GM21717 (cell line): ENCODE measurements at regions not wholly inside any gene's neighbourhood (a gene's known extent, or its start where the extent isn't known, plus 50 kb on each side); places are given as distances from the start of the nearest gene placed in this dataset.

Experiments
- ATAC-seq: cut with Tn5 transposase; IDR thresholded peaks from one replicate; pipeline ENCODE4 v1.9.1; 2021; ENCODE audit warnings: mild to moderate bottlenecking, moderate library complexity; ENCODE audit not compliant: unreplicated experiment

- no peak for ATAC-seq
Observed at GRCh38 chr14:87343652-87344051, 649.3 kb downstream of the GALC start.

GRCh38 chr14:87334997-87335685 lies 657.8 kb downstream of the GALC start:
- ATAC-seq, result no peak

DNA sequence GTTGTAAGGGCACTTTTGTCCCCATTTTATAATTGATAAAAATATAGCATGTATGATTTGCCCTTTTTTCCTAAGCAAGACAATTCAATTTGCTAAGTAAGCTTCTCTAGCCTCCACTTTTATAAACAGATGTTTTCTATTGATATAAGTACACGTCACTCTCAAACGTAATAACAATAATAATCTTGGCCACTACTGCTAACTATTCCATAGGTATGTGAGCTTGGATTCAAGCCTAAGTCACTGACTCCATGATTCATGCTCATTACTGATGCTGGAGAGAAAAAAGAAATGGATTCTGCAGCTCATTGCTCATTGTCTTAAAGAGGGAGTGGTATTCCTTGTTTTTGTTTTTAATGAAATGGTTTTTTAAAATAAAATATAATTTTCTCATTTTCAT lies 661.0 kb downstream of the GALC start:
- no peak for ATAC-seq

GRCh38 chr14:87325741-87326140 lies 667.2 kb downstream of the GALC start:
- no peak for ATAC-seq

DNA sequence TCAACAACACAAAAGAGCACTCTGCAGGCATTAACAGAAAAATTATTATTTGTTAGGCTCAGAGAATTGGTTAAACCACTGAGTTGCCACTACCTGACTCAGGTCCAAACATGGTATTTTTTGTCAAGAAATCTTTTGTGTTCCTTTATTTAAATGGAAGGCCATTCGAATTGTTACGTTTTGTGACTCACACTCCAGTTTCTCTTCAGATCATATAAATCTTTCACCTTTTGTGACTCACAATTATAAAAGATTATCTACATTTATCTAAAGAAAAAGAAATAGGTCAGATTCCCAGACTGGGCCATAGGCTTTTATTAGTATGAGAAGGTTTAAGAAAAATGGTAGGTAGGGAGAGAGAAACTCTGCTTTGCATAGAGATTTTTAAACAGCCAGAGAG lies 669.8 kb downstream of the GALC start:
- ATAC-seq, result no peak

GRCh38 chr14:87321548-87321947 lies 671.4 kb downstream of the GALC start:
- no peak for ATAC-seq

- ATAC-seq, result no peak
Observed at GRCh38 chr14:87312894-87313205, 680.1 kb downstream of the GALC start.

DNA sequence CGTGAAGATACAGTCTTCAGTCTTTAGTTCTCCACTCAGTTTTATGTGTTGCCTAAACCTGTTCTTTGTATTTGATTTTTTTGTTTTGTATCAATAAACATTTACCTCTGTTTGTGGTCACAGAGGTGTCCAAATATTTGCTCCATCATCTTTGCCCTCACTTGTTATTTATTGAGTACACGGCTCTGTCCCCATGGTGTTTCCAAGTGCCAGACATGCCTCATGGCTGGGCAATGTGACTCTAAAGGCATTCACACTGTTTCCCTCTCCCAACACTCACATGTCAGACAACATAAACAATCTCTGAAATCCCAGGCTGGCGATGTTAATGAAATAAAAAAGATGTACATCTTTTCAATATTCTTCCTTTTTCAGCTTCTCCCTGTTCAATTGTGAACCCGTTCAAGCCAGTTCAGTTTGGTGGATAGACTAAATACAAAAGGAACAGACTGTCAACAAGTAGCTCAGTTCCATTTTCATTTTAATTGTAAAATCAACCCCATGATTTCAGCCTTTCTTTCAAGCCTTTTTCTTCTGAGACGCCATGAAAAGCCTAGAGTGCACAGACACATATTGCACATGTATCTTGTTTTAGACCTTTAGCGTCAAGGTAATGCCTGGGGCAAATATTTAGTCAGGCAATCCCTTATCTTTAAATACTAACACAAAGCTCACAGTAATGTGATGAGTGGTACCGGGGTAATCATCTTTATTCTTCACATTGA lies 680.7 kb downstream of the GALC start:
- ATAC-seq, result no peak

GRCh38 chr14:87309557-87309956 lies 683.4 kb downstream of the GALC start:
- no peak for ATAC-seq

- ATAC-seq, result no peak
Observed at GRCh38 chr14:87306409-87307168, 686.4 kb downstream of the GALC start.

- ATAC-seq, result no peak
Observed at GRCh38 chr14:87305345-87305744, 687.6 kb downstream of the GALC start.

DNA sequence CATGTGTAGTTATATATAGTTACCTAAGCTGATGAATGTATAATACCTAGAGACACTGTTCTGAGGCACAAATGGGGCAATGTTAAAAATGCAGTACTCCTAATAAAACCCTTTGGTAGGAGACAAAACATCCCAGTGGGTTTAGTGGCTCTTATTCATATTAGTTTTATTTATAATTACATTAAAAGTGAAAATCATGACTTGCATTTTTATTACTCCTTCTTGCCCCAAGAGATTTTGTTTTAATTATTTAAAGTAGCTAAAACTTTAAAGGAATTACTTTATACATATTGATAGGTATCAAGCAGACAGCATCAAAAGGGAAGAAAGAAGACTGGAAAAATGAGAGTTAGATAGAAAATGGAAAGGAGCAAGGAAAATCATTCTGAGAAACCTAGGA lies 688.6 kb downstream of the GALC start:
- ATAC-seq, result no peak

- no peak for ATAC-seq
Observed at GRCh38 chr14:87286826-87287225, 706.2 kb downstream of the GALC start.

- ATAC-seq, result no peak
Observed at GRCh38 chr14:87286191-87286590, 706.8 kb downstream of the GALC start.

GRCh38 chr14:87285506-87285905 lies 707.5 kb downstream of the GALC start:
- ATAC-seq, result no peak

DNA sequence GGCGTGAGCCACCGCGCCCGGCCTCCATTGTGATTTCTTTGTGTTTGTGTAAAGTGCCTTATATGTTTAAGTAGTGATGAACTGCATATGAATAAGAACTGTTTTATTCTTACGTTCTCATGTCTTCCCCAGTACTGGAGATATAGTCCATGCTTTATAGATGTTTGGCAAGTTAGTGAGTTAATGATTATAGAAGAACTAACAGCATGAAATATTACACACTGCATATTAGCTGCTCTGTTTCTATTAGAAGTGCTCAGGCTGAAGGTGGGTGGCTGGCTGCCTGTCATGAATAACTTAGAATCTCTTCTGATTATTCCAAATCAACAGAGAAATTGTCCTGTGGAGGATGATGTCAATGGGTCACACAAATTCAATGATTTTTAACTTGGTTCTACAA lies 709.4 kb downstream of the GALC start:
- no peak for ATAC-seq

DNA sequence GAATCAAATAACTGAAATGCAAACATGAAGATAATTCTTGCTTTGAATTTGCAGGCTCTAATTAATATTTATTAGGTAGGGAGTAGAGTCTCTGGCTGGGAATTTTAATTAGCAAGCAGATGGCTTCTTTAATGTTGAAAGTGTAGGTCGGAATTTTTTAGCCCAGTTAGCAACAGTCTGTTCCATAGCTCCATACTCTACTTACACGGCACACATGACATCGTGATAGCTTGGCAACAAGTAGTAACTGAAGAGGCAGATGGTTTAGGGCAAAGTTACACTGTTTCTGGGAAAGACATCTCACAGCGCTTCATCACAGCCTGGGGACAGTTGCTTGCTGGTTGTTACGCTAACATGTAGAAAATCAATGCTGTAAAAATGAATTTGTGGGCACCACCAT lies 710.7 kb downstream of the GALC start:
- ATAC-seq, result no peak

DNA sequence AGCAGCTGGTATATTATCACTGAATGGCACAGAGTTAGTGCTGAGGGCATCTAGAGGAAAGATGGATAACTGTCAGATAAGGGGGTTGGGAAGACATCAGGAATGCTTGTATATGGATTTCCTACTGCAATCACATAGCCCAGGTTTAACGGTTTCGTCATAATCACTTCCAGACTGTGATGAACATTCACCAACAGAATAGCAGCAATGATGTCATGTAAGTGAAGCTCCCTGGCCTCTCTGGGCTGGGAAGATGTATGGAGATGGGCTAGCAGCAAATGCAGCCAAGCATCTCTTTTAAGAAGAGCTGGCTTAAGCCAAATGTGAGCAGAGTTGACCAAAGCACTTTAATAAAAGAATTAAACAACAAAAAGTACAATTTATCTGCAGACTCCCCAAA lies 714.6 kb downstream of the GALC start:
- no peak for ATAC-seq

DNA sequence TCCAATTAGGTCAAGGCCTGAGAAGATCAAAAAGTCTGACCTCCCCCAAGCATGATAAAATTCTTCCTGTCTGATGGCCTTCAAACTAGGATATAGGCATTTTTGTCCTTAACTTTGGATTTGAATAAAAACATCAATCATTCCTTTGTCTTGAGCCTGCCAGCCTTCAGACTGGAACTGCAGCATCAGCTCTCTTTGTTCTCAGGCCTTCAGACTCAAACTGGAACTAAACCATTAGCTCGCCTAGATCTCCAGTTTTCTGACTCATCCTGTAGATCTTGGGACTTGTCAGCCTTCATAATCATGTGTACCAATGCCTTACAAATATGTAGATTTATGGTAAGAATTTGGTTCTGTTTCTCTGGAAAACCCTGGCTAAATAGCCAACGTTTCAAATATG lies 721.7 kb downstream of the GALC start:
- no peak for ATAC-seq

DNA sequence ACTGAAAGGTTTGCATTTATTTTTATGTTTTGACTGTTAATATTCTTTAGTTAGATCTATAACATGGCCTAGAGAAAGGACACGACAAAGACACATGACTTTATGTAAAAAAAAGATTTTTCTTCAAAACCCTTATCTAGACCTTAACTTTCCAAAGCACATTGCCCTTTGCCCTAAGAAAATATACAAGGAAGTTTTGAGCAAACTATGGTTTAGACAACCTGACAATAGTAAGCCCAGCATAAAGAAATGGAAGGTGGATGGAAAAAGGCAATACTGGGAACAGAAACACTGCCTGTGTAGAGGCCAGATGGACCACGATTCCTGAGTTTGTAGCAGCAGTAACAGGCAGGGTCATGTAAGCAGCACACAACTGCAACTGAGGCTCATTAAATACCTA lies 724.0 kb downstream of the GALC start:
- ATAC-seq, result no peak

DNA sequence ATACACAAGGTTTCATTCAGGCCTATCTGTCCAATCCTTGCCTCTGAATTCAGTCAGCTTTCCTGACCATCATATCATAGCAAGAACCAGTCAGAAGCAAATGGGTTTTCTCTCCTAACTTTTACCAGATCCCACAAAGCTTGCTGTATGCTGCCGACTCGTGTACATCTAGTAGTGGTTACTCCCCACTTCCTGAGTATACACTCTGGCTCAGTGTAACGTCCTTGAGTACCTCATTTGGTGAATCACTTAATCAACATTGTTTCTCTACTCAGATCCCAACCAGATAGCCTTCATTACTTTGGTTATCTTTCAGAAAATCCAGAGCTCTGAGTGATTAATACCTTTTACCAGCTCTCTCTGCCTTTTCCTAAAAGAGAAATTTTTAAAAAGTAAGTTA lies 728.2 kb downstream of the GALC start:
- ATAC-seq, result no peak

DNA sequence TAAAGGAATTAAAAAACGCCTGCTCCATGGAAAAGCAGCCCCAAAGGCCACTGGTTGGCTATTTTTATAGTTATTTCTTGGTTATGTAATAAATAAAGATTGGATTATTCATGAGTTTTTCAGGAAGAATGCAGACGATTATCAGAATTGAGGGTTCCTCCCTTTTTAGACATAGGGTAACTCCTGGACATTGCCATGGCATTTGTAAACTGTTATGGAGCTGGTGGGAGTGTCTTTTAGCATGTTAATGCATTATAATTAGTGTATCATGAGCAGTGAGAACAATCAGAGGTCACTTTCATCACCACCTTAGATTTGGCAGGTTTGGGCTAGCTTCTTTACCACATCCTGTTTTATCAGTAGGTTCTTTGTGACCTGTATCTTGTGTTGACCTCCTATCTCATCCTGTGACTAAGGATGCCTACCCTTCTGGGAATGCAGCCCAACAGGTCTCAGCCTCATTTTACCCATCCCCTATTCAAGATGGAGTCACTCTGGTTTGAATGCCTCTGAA lies 728.7 kb downstream of the GALC start:
- ATAC-seq, result no peak
